GM21447 (cell line): ENCODE measurements at regions not wholly inside any gene's neighbourhood (a gene's known extent, or its start where the extent isn't known, plus 50 kb on each side); places are given as distances from the start of the nearest gene placed in this dataset.

ENCODE experiments used
- ATAC-seq: cut with Tn5 transposase; IDR thresholded peaks from one replicate; pipeline ENCODE4 v1.9.1; 2021; ENCODE audit not compliant: unreplicated experiment

- no peak for ATAC-seq
Observed at GRCh38 chr14:73782623-73783022, 68.4 kb upstream of the PNMA1 start.

- no peak for ATAC-seq
Observed at GRCh38 chr14:73780896-73781295, 66.7 kb upstream of the PNMA1 start.

DNA sequence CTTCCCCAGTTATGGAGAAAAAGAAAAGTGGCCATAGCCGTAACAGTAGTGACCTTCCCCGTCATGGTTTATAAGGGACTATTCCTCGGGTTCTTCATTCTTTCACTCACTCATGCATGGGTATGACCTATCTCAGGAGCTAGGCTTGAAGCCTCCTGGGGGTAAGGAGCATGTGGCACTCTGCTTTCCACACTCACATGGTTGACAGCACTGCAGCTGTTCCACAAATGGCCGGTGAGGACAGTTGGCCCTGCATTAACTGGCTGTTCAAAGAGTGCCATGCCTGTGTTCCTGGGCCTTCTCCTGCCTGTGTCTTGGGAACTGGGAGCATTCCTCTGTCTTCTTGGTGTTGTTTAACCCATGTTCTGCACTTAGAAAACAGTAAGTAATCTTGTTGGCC, 66.2 kb upstream of the PNMA1 start:
- ATAC-seq = no peak

DNA sequence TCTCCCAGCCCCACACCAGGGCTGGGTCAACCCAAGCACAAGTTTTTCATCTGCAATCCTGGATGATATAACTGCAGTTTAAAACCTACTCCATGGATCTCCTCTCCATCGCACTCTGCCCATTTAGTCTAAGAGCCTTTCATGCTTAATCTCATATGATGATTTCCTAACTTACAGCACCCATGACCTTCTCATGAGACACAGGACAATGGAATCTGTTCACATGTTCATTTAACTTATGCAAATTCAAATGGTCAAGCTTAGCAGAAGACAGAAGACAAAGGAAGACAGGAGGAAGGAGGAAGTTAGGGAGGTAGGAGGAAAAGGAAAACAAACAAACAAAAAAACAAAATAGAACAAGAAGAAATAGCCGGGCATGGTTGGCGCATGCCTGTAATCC, 64.6 kb upstream of the PNMA1 start:
- no peak for ATAC-seq

DNA sequence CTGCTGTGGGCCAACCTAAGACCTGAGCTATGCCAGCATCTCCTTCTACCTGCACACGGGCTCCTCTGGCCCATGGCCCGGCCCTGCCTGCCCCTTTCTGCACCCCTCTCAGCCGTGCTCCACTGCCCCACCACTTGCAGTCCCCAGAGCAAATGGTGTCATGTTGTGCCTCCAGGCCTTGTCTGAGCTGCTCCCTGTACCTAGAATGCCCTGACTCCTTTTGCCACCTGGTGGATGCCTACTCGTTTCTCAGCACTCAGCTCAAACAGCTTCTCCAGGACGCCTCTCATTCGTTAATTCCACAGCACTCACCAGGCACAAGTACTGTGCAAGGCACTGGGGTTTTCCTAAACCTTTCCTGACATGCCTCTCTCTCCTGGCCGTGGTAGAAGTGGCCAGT, 63.2 kb upstream of the PNMA1 start:
- no peak for ATAC-seq

GRCh38 chr14:73776194-73776537, 62.0 kb upstream of the PNMA1 start:
- no peak for ATAC-seq

DNA sequence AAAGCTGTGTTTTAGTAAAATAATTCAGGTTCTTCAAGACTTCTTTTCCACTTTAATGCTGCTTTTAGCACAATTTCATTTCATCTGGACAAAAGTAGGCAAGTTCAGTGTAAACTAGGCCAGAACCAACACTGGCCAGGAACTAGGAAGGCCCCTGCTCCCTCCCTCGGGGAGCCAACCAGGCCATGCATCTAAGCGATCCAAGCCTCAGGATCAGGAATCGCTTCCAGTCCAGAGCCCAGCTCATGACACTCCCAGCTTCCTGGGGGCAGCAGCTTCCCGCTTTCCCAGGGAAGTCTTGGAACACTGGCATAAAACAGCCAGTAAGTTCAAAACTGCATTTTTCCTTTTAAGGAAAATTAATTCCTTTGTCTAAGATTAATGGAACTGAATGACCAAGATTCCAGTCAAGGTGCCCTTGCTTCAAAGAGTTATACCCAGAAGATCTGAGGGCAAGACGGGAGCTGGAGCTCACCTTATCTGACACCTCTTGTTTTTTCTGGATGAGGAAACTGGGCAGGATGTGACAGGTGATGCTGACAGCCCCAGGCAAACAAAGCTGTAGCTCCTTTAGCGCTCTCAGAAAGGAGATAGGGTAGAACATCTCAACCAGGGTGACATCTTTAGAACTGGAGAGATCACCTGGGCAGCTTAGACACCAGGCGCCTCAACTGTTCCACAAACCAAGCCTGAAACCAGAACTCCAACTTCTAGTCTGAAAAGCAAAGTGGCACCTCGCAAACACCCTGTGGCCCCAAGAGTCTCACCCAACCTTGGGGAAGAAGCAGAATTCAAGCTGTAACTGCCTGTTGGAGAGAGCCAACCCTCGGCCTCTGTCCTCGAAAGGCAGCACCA, 61.4 kb upstream of the PNMA1 start:
- no peak for ATAC-seq

GRCh38 chr14:73774671-73775070, 60.5 kb upstream of the PNMA1 start:
- no peak for ATAC-seq

- no peak for ATAC-seq
Observed at GRCh38 chr14:73774241-73774570, 60.0 kb upstream of the PNMA1 start.

DNA sequence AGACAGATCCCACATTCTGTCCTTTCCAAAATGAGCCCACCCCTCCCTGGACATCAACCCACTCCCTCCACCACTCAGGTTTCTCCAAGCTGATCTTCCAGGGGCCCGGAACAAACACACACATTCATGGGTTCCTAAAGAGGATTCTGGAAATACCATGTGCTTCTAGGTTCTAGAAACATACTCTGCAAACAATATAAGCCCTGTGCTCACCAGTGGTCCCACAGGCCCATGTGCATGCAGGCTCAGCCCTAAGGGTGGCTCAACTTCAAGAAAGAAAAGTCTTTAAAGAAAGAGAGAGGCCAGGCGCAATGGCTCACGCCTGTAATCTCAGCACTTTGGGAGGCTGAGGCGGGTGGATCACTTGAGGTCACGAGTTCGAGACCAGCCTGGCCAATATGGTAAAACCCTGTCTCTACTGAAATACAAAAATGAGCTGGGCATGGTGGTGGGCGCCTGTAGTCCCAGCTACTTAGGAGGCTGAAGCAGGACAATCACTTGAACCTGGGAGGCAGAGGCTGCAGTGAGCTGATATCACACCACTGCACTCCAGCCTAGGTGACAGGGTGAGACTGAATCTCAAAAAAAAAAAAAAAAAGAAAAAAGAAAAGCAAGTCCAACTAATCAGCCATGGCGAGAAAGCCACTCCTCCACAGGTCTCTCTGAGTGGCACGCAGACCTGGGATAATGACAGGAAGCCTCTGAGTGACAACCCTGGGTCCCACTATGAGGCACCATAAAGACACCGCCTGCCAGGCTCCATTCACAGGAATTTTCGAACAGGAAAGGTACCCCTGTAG, 59.5 kb upstream of the PNMA1 start:
- ATAC-seq = no peak

- peak; percentile 44 for ATAC-seq
Observed at GRCh38 chr14:73771848-73772638, 57.9 kb upstream of the PNMA1 start.

GRCh38 chr14:73770977-73771847, 57.0 kb upstream of the PNMA1 start:
- peak; percentile 11 for ATAC-seq

GRCh38 chr14:73768107-73768506, 53.9 kb upstream of the PNMA1 start:
- no peak for ATAC-seq

GRCh38 chr14:73764406-73765280, 50.5 kb upstream of the PNMA1 start:
- no peak for ATAC-seq
